GM21825 (cell line): ENCODE measurements at regions not wholly inside any gene's neighbourhood (a gene's known extent, or its start where the extent isn't known, plus 50 kb on each side); places are given as distances from the start of the nearest gene placed in this dataset.
"Not testable (repeated sequence)": the region's sequence is repeated elsewhere in the genome, so short reads cannot be mapped to it uniquely, and the experiment has no call there.

ENCODE experiments used
- ATAC-seq: cut with Tn5 transposase; IDR thresholded peaks from one replicate; pipeline ENCODE4 v1.9.1; 2021; ENCODE audit warnings: mild to moderate bottlenecking, moderate library complexity; ENCODE audit not compliant: unreplicated experiment

- no peak for ATAC-seq
Measured at GRCh38 chr14:81584495-81584894, 50.8 kb upstream of the SEL1L start.

- ATAC-seq, result no peak
Measured at GRCh38 chr14:81589381-81590065, 55.9 kb upstream of the SEL1L start.

DNA sequence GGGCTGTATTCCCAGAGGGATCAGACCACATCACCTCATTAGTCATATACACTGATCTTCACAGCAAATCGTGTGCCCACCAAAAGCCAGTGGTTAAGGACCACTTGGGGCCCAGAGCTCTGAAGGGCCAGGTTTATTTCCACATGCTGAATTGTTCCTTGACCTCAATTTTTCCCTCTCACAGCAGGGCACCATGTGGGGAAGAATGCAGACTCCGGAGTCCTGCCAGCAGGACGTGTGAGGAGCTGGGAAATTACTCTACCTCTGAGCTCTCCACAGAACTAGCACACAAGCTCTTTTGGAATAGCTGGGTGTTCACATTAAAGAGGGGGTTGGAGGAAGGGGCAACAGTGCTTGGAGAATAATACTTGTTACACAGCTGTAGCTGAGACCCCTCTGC is 57.6 kb upstream of the SEL1L start:
- no peak for ATAC-seq

- no peak for ATAC-seq
Measured at GRCh38 chr14:81594012-81594411, 60.4 kb upstream of the SEL1L start.

DNA sequence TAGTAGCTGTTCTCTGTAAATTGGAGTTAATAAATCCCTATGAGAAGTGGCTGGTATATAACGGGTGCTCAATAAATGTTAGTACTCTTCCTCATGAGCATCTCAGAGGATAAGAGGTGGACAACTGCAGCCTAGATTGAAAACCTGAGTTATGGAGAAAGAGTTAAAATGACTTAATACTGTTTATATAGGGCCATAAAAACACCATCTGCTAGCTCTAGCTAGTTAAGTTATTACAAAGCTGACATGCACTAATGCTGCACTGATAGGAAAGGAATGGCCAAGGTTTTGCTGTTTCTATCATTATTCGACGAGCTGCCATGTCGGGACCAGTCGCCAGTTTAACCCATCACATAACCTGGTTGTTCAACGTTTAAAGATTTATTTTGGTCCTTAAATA is 72.0 kb upstream of the SEL1L start:
- ATAC-seq, result no peak

DNA sequence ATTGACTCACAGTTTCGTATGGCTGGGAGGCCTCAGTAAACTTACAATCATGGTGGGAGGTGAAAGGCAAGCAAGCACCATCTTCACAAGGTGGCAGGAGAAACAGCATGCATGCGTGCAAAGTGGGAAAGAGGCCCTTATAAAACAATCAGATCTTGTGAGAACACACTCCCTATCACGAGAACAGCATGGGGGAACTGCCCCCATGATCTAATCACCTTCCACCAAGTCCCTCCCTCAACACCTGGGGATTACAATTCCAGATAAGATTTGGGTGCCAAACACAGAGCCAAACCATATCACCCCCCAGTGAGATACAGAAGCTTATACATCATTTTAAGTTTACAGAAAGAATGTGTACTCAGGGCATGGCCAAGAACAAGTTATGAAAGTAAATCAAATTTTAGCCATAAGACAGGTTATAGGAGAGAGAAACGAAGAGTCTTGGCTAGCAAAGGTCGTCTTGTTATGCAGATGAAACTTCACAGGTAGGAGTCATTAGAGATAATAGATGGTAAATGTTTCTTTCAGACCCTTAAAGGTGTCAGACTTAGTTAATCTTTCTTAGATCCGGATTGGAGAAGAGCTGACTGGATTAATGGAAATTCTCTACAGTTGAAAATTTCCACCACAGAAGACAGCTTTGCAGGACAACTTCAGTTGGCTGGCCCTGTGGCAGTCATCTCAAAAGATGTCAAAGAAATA is 79.8 kb upstream of the SEL1L start:
- no peak for ATAC-seq

GRCh38 chr14:81614302-81614701 is 80.6 kb upstream of the SEL1L start:
- not testable (repeated sequence) for ATAC-seq

DNA sequence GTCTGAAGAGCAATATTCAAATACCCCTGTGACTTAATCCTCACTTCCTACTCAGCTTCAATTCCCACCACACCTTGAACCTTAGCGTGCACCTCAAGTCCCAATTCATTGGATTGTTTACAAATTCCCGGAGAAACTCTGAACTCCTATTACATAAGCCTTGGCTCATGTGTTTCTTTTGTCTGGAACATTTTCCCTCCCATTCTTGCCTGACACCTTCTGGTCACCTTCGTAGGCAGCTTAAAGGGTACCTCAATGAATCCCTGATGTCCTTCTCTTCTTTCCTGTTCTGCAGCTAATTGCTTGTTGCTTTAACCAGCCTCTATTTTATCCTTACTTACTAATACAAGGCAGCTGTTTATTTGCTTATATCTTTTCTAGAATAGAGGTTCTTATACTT is 85.0 kb upstream of the SEL1L start:
- no peak for ATAC-seq

- no peak for ATAC-seq
Measured at GRCh38 chr14:81619816-81620215, 86.2 kb upstream of the SEL1L start.

GRCh38 chr14:81623771-81624396 is 90.2 kb upstream of the SEL1L start:
- not testable (repeated sequence) for ATAC-seq

DNA sequence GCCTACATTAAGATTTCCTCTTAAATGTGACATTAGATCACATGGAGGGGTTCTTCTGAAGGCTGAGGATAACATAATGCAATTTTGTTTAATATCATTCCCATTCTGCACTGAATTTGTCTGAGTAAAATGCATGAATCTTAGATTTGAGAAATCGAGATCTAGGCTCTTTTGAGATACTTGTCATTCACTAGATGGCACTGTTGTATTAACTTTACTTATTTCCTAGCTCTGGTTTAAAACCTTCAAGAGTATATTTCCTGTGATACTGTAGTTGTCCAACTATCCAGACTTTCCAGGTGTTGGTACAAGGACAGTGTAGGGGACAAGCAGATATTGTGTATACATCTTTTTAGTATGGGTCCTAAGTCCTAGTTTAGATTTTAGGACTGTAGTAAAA is 91.7 kb upstream of the SEL1L start:
- no peak for ATAC-seq

- no peak for ATAC-seq
Measured at GRCh38 chr14:81632157-81632556, 98.5 kb upstream of the SEL1L start.

GRCh38 chr14:81633496-81633895 is 99.8 kb upstream of the SEL1L start:
- no peak for ATAC-seq

DNA sequence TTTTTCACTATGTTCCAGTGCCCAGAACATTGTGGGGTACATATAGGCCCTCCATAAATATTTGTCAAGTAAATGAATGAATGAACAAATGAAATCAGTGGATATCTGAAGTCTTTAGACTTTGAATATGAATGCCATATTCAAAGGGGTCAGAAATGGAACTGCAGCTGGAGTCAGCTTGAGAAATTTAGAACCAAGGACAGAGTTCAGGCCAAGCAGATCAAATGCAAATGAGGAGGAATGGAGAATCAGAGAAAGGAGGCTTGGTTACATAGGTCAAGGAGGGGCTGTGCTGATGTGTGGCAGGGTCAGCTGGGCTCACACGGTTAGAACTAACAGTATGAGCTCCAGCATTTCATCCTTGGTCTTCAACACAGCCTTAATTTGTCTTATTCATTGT is 104.0 kb upstream of the SEL1L start:
- no peak for ATAC-seq

- no peak for ATAC-seq
Measured at GRCh38 chr14:81638656-81639280, 105.1 kb upstream of the SEL1L start.

DNA sequence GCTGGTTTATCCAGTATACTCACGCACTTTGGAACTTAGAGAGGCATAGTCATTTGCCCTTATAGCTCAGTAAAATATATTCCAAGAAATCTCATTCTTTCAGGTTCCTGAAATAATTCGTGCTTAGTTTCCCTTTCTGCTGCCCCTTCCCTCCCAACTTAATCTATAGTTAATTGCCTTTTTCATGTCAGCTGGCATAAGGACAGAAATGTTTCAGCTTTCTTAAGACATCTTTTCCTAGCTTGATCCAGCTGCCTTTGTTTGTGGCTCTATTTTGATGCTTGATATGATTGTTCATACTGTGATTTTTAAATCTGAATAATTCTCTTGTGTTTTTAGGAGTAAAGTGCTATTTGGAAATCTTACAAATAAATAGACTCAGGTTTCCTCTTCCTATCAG is 120.0 kb upstream of the SEL1L start:
- no peak for ATAC-seq

DNA sequence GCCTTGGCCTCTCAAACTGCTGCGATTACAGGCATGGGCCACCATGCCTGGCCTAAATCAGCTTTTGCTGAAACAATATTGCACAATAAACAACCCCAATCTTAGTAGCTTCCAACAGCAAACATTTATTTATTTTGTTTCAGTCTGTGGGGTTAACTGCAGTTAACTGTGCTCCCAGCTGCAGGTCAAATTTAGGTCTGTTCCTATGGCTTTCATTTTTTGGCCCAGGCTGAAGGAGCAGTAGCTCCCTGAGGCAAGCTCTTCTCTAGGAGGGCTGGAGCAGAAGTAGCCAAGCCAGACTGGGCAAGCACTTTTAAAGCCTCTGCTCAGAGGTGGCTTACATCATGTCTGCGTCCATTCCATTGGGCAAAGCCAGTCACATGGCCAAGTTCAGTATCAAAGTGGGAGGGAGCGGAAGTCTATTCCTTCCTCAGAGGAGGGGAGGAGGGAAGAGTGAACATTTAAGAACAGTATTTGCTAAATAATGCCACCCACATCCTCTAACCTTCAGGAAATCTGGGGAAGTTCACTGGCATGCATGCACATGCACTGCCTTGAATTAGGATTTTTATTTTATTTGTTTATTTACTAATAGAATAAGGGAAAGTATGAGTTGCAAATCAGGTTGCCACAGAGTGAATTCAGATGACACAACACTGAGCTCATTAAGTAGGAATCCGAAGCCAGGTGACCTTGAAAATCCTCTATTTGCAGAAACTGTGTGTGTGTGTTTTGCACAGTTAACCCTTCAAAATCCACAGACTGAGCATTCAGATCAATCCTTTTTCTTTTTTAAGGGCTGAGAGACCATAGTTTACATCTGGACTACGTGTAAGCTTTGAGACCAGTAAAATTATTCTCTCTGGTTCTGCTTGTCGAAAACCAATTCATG is 122.0 kb upstream of the SEL1L start:
- ATAC-seq, result no peak

- ATAC-seq, result no peak
Measured at GRCh38 chr14:81656811-81657210, 123.2 kb upstream of the SEL1L start.

- ATAC-seq, result no peak
Measured at GRCh38 chr14:81662066-81662465, 128.4 kb upstream of the SEL1L start.

GRCh38 chr14:81662570-81663197 is 129.0 kb upstream of the SEL1L start:
- ATAC-seq, result no peak
